ENCODE measurements at regions not wholly inside any gene's neighbourhood (a gene's known extent, or its start where the extent isn't known, plus 50 kb on each side); places are given as distances from the start of the nearest gene placed in this dataset.
"Not testable (repeated sequence)": the region's sequence is repeated elsewhere in the genome, so short reads cannot be mapped to it uniquely, and the experiment has no call there.

GRCh38 chr11:110850846-110851245, 138.6 kb upstream of the ARHGAP20 start:
- no peak for DNase-seq (ENCODE audit: extremely low spot score, unreplicated experiment)
- Mint-ChIP-seq H3K4me3 (ENCODE audit: unreplicated experiment) (no peak overlapping the region), H3K27ac (ENCODE audit: unreplicated experiment) (no peak overlapping the region), H3K9me3 (ENCODE audit: unreplicated experiment) (no peaks in the 10 kb centered on the region), H3K36me3 (ENCODE audit: unreplicated experiment) (no peaks in the 10 kb centered on the region), H3K4me1 (ENCODE audit: unreplicated experiment) (peaks cover 9% of the 10 kb centered on the region), H3K27me3 (ENCODE audit: unreplicated experiment) (peaks cover 35% of the 10 kb centered on the region)
- no peak for TF ChIP-seq CTCF (IDR thresholded peaks at IDR 0.05)

GRCh38 chr11:110843053-110843452, 130.8 kb upstream of the ARHGAP20 start:
- H3K4me3 Mint-ChIP-seq (ENCODE audit: unreplicated experiment); H3K27ac Mint-ChIP-seq (ENCODE audit: unreplicated experiment); H3K4me1 Mint-ChIP-seq (ENCODE audit: unreplicated experiment); DNase-seq (ENCODE audit: extremely low spot score, unreplicated experiment); H3K36me3 Mint-ChIP-seq (ENCODE audit: unreplicated experiment); H3K9me3 Mint-ChIP-seq (ENCODE audit: unreplicated experiment): not testable (repeated sequence)
- H3K27me3 Mint-ChIP-seq (ENCODE audit: unreplicated experiment) = peaks cover 12% of the 10 kb centered on the region

- no peak overlapping the region for H3K27ac Mint-ChIP-seq (ENCODE audit: unreplicated experiment)
- no peaks in the 10 kb centered on the region for H3K4me1 Mint-ChIP-seq (ENCODE audit: unreplicated experiment)
- no peak overlapping the region for H3K4me3 Mint-ChIP-seq (ENCODE audit: unreplicated experiment)
- no peaks in the 10 kb centered on the region for H3K36me3 Mint-ChIP-seq (ENCODE audit: unreplicated experiment)
- no peak for TF ChIP-seq CTCF (IDR thresholded peaks at IDR 0.05)
- no peak for DNase-seq (ENCODE audit: extremely low spot score, unreplicated experiment)
- peaks cover 5% of the 10 kb centered on the region for H3K27me3 Mint-ChIP-seq (ENCODE audit: unreplicated experiment)
- no peaks in the 10 kb centered on the region for H3K9me3 Mint-ChIP-seq (ENCODE audit: unreplicated experiment)
These were observed 126.6 kb upstream of the ARHGAP20 start for GRCh38 chr11:110838808-110839207.

GRCh38 chr11:110837603-110838002, 125.4 kb upstream of the ARHGAP20 start:
- no peak for TF ChIP-seq CTCF (IDR thresholded peaks at IDR 0.05)
- no peak for DNase-seq (ENCODE audit: extremely low spot score, unreplicated experiment)
- Mint-ChIP-seq H3K27me3 (ENCODE audit: unreplicated experiment) (peaks cover 5% of the 10 kb centered on the region), H3K36me3 (ENCODE audit: unreplicated experiment) (no peaks in the 10 kb centered on the region), H3K4me3 (ENCODE audit: unreplicated experiment) (no peak overlapping the region), H3K27ac (ENCODE audit: unreplicated experiment) (no peak overlapping the region), H3K4me1 (ENCODE audit: unreplicated experiment) (no peaks in the 10 kb centered on the region), H3K9me3 (ENCODE audit: unreplicated experiment) (no peaks in the 10 kb centered on the region)

GRCh38 chr11:110835106-110835505, 122.9 kb upstream of the ARHGAP20 start:
- H3K36me3 Mint-ChIP-seq (ENCODE audit: unreplicated experiment) = no peaks in the 10 kb centered on the region
- H3K9me3 Mint-ChIP-seq (ENCODE audit: unreplicated experiment) = no peaks in the 10 kb centered on the region
- H3K27me3 Mint-ChIP-seq (ENCODE audit: unreplicated experiment) = peaks cover 5% of the 10 kb centered on the region
- no peak overlapping the region for H3K27ac Mint-ChIP-seq (ENCODE audit: unreplicated experiment)
- TF ChIP-seq CTCF (IDR thresholded peaks at IDR 0.05) = no peak
- H3K4me3 Mint-ChIP-seq (ENCODE audit: unreplicated experiment) = no peak overlapping the region
- DNase-seq (ENCODE audit: extremely low spot score, unreplicated experiment) = no peak
- no peaks in the 10 kb centered on the region for H3K4me1 Mint-ChIP-seq (ENCODE audit: unreplicated experiment)

GRCh38 chr11:110833033-110833484, 120.8 kb upstream of the ARHGAP20 start:
- no peak overlapping the region for H3K27ac Mint-ChIP-seq (ENCODE audit: unreplicated experiment)
- no peak for DNase-seq (ENCODE audit: extremely low spot score, unreplicated experiment)
- H3K4me3 Mint-ChIP-seq (ENCODE audit: unreplicated experiment) = no peak overlapping the region
- TF ChIP-seq CTCF (IDR thresholded peaks at IDR 0.05) = no peak
- no peaks in the 10 kb centered on the region for H3K27me3 Mint-ChIP-seq (ENCODE audit: unreplicated experiment)
- no peaks in the 10 kb centered on the region for H3K4me1 Mint-ChIP-seq (ENCODE audit: unreplicated experiment)
- no peaks in the 10 kb centered on the region for H3K9me3 Mint-ChIP-seq (ENCODE audit: unreplicated experiment)
- H3K36me3 Mint-ChIP-seq (ENCODE audit: unreplicated experiment) = no peaks in the 10 kb centered on the region
